ENCODE measurements at regions not wholly inside any gene's neighbourhood (a gene's known extent, or its start where the extent isn't known, plus 50 kb on each side); places are given as distances from the start of the nearest gene placed in this dataset.
A peak's percentile ranks its signal among the peaks of the same experiment; 100 is the strongest.

- no peaks in the 10 kb centered on the region for H3K27me3 ChIP-seq (replicated peaks in 1 of 4; ENCODE audit: control insufficient read depth in 3 of 4, extremely low read depth in 1 of 4, insufficient read depth in 3 of 4, low read length in 3 of 4)
- no peak overlapping the region; the same call in 1 of the 2 replicates for H4K8ac ChIP-seq (ENCODE audit: extremely low read depth, insufficient read depth, low read length)
- no peak overlapping the region for H2BK120ac ChIP-seq (replicated peaks; ENCODE audit: low read depth, low read length)
- H3K36me3 ChIP-seq (ENCODE audit: control insufficient read depth in 2 of 4, insufficient read depth in 4 of 4, low read length in 3 of 4) = no peaks in the 10 kb centered on the region
- 90% methylated on average over 1 of the region's 2 CpGs; no CpG with 5 or more reads in 1 of the 2 experiments for WGBS, 2 experiments (ENCODE audit: extremely low coverage in 1 of 2, insufficient coverage in 1 of 2, insufficient read length in 1 of 2, insufficient replicate concordance in 2 of 2, low coverage in 1 of 2, low lambda C conversion rate in 2 of 2, missing lambda C conversion rate in 1 of 2)
- no peak overlapping the region for H4K91ac ChIP-seq (replicated peaks; ENCODE audit: insufficient read length, low read length)
- POLR2A ChIA-PET (ENCODE audit: partially characterized antibody) = no interaction called here
- no peak overlapping the region for H3K27ac ChIP-seq (ENCODE audit: low read depth, low read length)
- no peaks in the 10 kb centered on the region for H3K9me3 ChIP-seq (ENCODE audit: insufficient read depth in 2 of 2, low read depth in 1 of 2, low read length in 1 of 2)
- CTCF ChIA-PET (ENCODE audit: partially characterized antibody) = no interaction called here
- no peak overlapping the region for H2AFZ ChIP-seq (ENCODE audit: low read length)
- no peak overlapping the region for H3K18ac ChIP-seq (ENCODE audit: extremely low read depth, low read length)
- no peak overlapping the region for H3K4ac ChIP-seq (replicated peaks; ENCODE audit: insufficient read length, low read depth, low read length)
- no peak overlapping the region for H3K23ac ChIP-seq (ENCODE audit: insufficient read length)
- no peak overlapping the region for H3K56ac ChIP-seq (replicated peaks; ENCODE audit: insufficient read length, low read depth, low read length)
- H2BK12ac ChIP-seq (ENCODE audit: low read depth, low read length) = no peak overlapping the region
- no peaks in the 10 kb centered on the region for H3K79me1 ChIP-seq (ENCODE audit: low read depth, low read length)
- no peaks in the 10 kb centered on the region for H3K79me2 ChIP-seq (ENCODE audit: control insufficient read depth in 1 of 2, insufficient read depth in 2 of 2, low read length in 2 of 2)
- no peak overlapping the region for H2BK15ac ChIP-seq (ENCODE audit: low read length)
- H2BK20ac ChIP-seq (ENCODE audit: low read length) = no peak overlapping the region
- no peak overlapping the region for H3K4me2 ChIP-seq (ENCODE audit: insufficient read depth in 1 of 2, low read depth in 2 of 2, low read length in 2 of 2)
- no peak for FAIRE-seq
- no peaks in the 10 kb centered on the region for H3K4me1 ChIP-seq (replicated peaks in 1 of 4; ENCODE audit: control insufficient read depth in 3 of 4, insufficient read depth in 4 of 4, low read length in 3 of 4)
- H3K9ac ChIP-seq (replicated peaks in 1 of 4; ENCODE audit: extremely low read depth in 1 of 4, low read depth in 3 of 4, low read length in 3 of 4) = no peak overlapping the region
- H3K4me3 ChIP-seq (ENCODE audit: extremely low read depth in 1 of 4, insufficient read depth in 2 of 4, low read depth in 3 of 4, low read length in 4 of 4) = no peak overlapping the region
- TF ChIP-seq RAD21 (IDR thresholded peaks at IDR 0.05 in 1 of 2, conservative IDR thresholded peaks at IDR 0.05 in 1 of 2; ENCODE audit: low read depth in 2 of 2, low read length in 2 of 2) = peak; percentile 6 to 22; a peak in 2 of 4 replicates
- TF ChIP-seq KDM5A (IDR thresholded peaks at IDR 0.05; ENCODE audit: low read length) = no peak
- no peak overlapping the region for H2AK5ac ChIP-seq (ENCODE audit: low read depth, low read length)
- no peaks in the 10 kb centered on the region for H3K23me2 ChIP-seq (ENCODE audit: low read depth, low read length)
- H4K5ac ChIP-seq (ENCODE audit: insufficient read length, low read depth, low read length) = no peak overlapping the region
- H2BK5ac ChIP-seq (ENCODE audit: low read depth, low read length) = peak overlapping the region; percentile 56; the same call in 1 of the 2 replicates
- H4K20me1 ChIP-seq (replicated peaks in 1 of 2; ENCODE audit: control insufficient read depth in 1 of 2, insufficient read depth in 2 of 2, low read length in 2 of 2) = no peaks in the 10 kb centered on the region
- DNase-seq (ENCODE audit: low read depth in 1 of 2, low spot score in 2 of 2) = no peak
- H3K14ac ChIP-seq (ENCODE audit: insufficient read length) = no peak overlapping the region
Observed at GRCh38 chr3:68571321-68571720, 361.0 kb downstream of the TAFA4 start.
